ENCODE measurements at regions not wholly inside any gene's neighbourhood (a gene's known extent, or its start where the extent isn't known, plus 50 kb on each side); places are given as distances from the start of the nearest gene placed in this dataset.

DNA sequence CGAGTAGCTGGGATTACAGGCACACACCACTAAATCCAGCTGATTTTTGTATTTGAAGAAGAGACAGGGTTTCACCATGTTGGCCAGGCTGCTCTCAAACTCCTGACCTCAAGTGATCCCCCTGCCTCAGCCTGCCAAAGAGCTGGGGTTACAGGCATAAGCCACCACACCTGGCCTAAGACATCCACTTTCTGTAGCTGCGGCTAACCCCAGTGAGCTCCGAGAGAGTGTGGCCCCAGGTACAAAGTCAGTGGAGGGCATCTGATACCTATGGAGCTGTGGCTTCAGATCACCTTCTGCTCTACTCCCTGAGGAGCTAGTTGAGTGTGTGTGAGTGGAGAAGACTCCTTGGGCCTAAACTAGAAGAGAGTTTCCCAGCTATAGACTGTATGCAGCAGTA is 189.3 kb upstream of the TSC22D2 start:
- H3K9me3 ChIP-seq (ENCODE audit: control insufficient read depth in 1 of 2, insufficient read depth in 1 of 2, low read depth in 1 of 2, low read length in 2 of 2) = peaks cover 3% of the 10 kb centered on the region in 2 experiments; a peak in 1 of 4 replicates
- H3K9me2 ChIP-seq (ENCODE audit: insufficient read depth) = no peaks in the 10 kb centered on the region
- POLR2A ChIA-PET = no interaction called here
- intact Hi-C loops (cut with micrococcal nuclease) = no loop called here
- H3K9ac ChIP-seq (ENCODE audit: low read length) = no peak overlapping the region
- CTCF ChIA-PET = interaction anchor here (0.7 to 1.9 kb wide), 2 partner anchors 35 to 410 kb away, joined by 3 to 6 read pairs; no protein-coding TSS in a partner anchor
- no peaks in the 10 kb centered on the region for H3K79me2 ChIP-seq (ENCODE audit: insufficient read depth, low read length)
- no peak for ATAC-seq
- no peak overlapping the region for H3K4me3 ChIP-seq (replicated peaks in 1 of 2; ENCODE audit: low read depth in 1 of 2, low read length in 2 of 2)
- no peaks in the 10 kb centered on the region for H4K20me1 ChIP-seq (ENCODE audit: insufficient read depth)
- TF ChIP-seq TCF7L2 (IDR thresholded peaks at IDR 0.05; ENCODE audit: borderline replicate concordance, extremely low read depth, insufficient read depth, insufficient read length) = no peak
- TF ChIP-seq ZFX (IDR thresholded peaks at IDR 0.05) = no peak
- no peak for TF ChIP-seq SRF (IDR thresholded peaks at IDR 0.05; ENCODE audit: low read depth)
- TF ChIP-seq, protein P1, sequence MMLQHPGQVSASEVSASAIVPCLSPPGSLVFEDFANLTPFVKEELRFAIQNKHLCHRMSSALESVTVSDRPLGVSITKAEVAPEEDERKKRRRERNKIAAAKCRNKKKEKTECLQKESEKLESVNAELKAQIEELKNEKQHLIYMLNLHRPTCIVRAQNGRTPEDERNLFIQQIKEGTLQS (IDR thresholded peaks at IDR 0.05) = no peak
- BruUV-seq (replicated peaks) = no TSS peak
- H3K36me3 ChIP-seq (ENCODE audit: control insufficient read depth in 1 of 2, insufficient read depth in 2 of 2, low read length in 2 of 2) = no peaks in the 10 kb centered on the region
- no peak for DNase-seq (ENCODE audit: low read depth, low spot score)
- RAD21 ChIA-PET (ENCODE audit: low non-redundant PET in 1 of 2, low total read pairs in 2 of 2, uncharacterized antibody in 2 of 2, unreplicated experiment in 2 of 2) = interaction anchor here in 1 of 2 experiments (1.1 kb wide), 1 partner anchor 339 kb away, joined by 3 read pairs; no protein-coding TSS in a partner anchor
- H3K4me2 ChIP-seq (ENCODE audit: low read length) = no peak overlapping the region
- H3K27ac ChIP-seq (ENCODE audit: low read depth, low read length) = no peak overlapping the region
- peaks cover 0 to 12% of the 10 kb centered on the region in 2 experiments; a peak in 1 of 4 replicates for H3K4me1 ChIP-seq (ENCODE audit: control insufficient read depth in 1 of 2, insufficient read depth in 2 of 2, low read length in 2 of 2)
- H2AFZ ChIP-seq (ENCODE audit: low read depth, low read length, poor library complexity, severe bottlenecking) = no peak overlapping the region
- no peaks in the 10 kb centered on the region for H3K27me3 ChIP-seq (ENCODE audit: insufficient read depth, low read length)

DNA sequence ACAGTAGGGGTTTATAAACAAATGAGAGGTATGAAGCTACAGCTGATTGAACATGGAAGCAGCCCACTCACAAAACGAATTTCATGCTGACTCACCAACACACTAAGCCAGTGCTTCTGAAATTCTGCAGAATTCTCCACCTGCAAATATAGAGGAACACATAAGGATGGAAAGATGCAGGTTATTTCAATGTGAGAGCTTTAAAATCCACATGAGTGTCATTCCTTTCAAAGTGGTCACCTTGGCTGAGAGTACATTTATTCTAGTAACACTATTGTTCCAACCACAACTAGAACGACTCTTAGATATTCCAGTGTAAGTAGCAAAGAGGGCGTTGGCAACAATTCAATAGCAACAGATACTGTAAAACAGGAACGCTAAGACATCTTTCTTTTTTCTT is 189.9 kb upstream of the TSC22D2 start:
- no peaks in the 10 kb centered on the region for H4K20me1 ChIP-seq (ENCODE audit: insufficient read depth)
- ATAC-seq (no peak), DNase-seq (ENCODE audit: low read depth, low spot score) (no peak)
- peaks cover 0 to 12% of the 10 kb centered on the region in 2 experiments; a peak in 1 of 4 replicates for H3K4me1 ChIP-seq (ENCODE audit: control insufficient read depth in 1 of 2, insufficient read depth in 2 of 2, low read length in 2 of 2)
- no peak overlapping the region for H3K9ac ChIP-seq (ENCODE audit: low read length)
- H3K27ac ChIP-seq (ENCODE audit: low read depth, low read length) = no peak overlapping the region
- ChIA-PET RAD21 (ENCODE audit: low non-redundant PET in 1 of 2, low total read pairs in 2 of 2, uncharacterized antibody in 2 of 2, unreplicated experiment in 2 of 2) (no interaction called here), POLR2A (no interaction called here), CTCF (no interaction called here)
- H3K36me3 ChIP-seq (ENCODE audit: control insufficient read depth in 1 of 2, insufficient read depth in 2 of 2, low read length in 2 of 2) = no peaks in the 10 kb centered on the region
- H2AFZ ChIP-seq (ENCODE audit: low read depth, low read length, poor library complexity, severe bottlenecking) = no peak overlapping the region
- intact Hi-C loops (cut with micrococcal nuclease) = no loop called here
- H3K79me2 ChIP-seq (ENCODE audit: insufficient read depth, low read length) = no peaks in the 10 kb centered on the region
- no peak overlapping the region for H3K4me2 ChIP-seq (ENCODE audit: low read length)
- no TSS peak for BruUV-seq (replicated peaks)
- H3K9me2 ChIP-seq (ENCODE audit: insufficient read depth) = no peaks in the 10 kb centered on the region
- no peaks in the 10 kb centered on the region for H3K27me3 ChIP-seq (ENCODE audit: insufficient read depth, low read length)
- H3K9me3 ChIP-seq (ENCODE audit: control insufficient read depth in 1 of 2, insufficient read depth in 1 of 2, low read depth in 1 of 2, low read length in 2 of 2) = peaks cover 3% of the 10 kb centered on the region in 2 experiments; a peak in 1 of 4 replicates
- no peak overlapping the region for H3K4me3 ChIP-seq (replicated peaks in 1 of 2; ENCODE audit: low read depth in 1 of 2, low read length in 2 of 2)
- TF ChIP-seq EZH2phosphoT487 (IDR thresholded peaks at IDR 0.05; ENCODE audit: borderline replicate concordance) (no peak), JUND (IDR thresholded peaks at IDR 0.05) (no peak), CEBPB (IDR thresholded peaks at IDR 0.05; ENCODE audit: low read depth) (no peak), ZFX (IDR thresholded peaks at IDR 0.05) (no peak)
- TF ChIP-seq, protein P2, sequence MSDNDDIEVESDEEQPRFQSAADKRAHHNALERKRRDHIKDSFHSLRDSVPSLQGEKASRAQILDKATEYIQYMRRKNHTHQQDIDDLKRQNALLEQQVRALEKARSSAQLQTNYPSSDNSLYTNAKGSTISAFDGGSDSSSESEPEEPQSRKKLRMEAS (IDR thresholded peaks at IDR 0.05) = no peak
- TF ChIP-seq, protein P3, sequence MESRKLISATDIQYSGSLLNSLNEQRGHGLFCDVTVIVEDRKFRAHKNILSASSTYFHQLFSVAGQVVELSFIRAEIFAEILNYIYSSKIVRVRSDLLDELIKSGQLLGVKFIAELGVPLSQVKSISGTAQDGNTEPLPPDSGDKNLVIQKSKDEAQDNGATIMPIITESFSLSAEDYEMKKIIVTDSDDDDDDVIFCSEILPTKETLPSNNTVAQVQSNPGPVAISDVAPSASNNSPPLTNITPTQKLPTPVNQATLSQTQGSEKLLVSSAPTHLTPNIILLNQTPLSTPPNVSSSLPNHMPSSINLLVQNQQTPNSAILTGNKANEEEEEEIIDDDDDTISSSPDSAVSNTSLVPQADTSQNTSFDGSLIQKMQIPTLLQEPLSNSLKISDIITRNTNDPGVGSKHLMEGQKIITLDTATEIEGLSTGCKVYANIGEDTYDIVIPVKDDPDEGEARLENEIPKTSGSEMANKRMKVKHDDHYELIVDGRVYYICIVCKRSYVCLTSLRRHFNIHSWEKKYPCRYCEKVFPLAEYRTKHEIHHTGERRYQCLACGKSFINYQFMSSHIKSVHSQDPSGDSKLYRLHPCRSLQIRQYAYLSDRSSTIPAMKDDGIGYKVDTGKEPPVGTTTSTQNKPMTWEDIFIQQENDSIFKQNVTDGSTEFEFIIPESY (IDR thresholded peaks at IDR 0.05; ENCODE audit: extremely low read depth, insufficient replicate concordance, low read length) = no peak
- TF ChIP-seq, protein P4, sequence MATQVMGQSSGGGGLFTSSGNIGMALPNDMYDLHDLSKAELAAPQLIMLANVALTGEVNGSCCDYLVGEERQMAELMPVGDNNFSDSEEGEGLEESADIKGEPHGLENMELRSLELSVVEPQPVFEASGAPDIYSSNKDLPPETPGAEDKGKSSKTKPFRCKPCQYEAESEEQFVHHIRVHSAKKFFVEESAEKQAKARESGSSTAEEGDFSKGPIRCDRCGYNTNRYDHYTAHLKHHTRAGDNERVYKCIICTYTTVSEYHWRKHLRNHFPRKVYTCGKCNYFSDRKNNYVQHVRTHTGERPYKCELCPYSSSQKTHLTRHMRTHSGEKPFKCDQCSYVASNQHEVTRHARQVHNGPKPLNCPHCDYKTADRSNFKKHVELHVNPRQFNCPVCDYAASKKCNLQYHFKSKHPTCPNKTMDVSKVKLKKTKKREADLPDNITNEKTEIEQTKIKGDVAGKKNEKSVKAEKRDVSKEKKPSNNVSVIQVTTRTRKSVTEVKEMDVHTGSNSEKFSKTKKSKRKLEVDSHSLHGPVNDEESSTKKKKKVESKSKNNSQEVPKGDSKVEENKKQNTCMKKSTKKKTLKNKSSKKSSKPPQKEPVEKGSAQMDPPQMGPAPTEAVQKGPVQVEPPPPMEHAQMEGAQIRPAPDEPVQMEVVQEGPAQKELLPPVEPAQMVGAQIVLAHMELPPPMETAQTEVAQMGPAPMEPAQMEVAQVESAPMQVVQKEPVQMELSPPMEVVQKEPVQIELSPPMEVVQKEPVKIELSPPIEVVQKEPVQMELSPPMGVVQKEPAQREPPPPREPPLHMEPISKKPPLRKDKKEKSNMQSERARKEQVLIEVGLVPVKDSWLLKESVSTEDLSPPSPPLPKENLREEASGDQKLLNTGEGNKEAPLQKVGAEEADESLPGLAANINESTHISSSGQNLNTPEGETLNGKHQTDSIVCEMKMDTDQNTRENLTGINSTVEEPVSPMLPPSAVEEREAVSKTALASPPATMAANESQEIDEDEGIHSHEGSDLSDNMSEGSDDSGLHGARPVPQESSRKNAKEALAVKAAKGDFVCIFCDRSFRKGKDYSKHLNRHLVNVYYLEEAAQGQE (IDR thresholded peaks at IDR 0.05; ENCODE audit: low read depth) = no peak
- TF ChIP-seq, protein P5, sequence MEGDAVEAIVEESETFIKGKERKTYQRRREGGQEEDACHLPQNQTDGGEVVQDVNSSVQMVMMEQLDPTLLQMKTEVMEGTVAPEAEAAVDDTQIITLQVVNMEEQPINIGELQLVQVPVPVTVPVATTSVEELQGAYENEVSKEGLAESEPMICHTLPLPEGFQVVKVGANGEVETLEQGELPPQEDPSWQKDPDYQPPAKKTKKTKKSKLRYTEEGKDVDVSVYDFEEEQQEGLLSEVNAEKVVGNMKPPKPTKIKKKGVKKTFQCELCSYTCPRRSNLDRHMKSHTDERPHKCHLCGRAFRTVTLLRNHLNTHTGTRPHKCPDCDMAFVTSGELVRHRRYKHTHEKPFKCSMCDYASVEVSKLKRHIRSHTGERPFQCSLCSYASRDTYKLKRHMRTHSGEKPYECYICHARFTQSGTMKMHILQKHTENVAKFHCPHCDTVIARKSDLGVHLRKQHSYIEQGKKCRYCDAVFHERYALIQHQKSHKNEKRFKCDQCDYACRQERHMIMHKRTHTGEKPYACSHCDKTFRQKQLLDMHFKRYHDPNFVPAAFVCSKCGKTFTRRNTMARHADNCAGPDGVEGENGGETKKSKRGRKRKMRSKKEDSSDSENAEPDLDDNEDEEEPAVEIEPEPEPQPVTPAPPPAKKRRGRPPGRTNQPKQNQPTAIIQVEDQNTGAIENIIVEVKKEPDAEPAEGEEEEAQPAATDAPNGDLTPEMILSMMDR (IDR thresholded peaks at IDR 0.05 in 2 of 3, conservative IDR thresholded peaks at IDR 0.05 in 1 of 3; ENCODE audit: borderline replicate concordance in 1 of 3, insufficient read depth in 1 of 3, low read depth in 2 of 3, low read length in 2 of 3) = no peak
- TF ChIP-seq, protein P1 (IDR thresholded peaks at IDR 0.05) = no peak

Measured in HCT116 (cell line).